Activated T-helper 2 cell treated with anti-CD3 and anti-CD28 coated beads, Interferon-gamma antibody, Interleukin-2, Interleukin-4, amounts not matched to agents 10 μg/mL and 5 μg/mL and 100 μg/mL, durations not matched to agents 14 hours and 24 hours and 36 hours (primary cell): ENCODE measurements at regions not wholly inside any gene's neighbourhood (a gene's known extent, or its start where the extent isn't known, plus 50 kb on each side); places are given as distances from the start of the nearest gene placed in this dataset.
A peak's percentile ranks its signal among the peaks of the same experiment; 100 is the strongest.

Source experiments
- DNase-seq: peaks from one replicate; pipeline ENCODE4 v3.0.0; 2021; ENCODE audit warnings: low spot score
- H3K27ac Mint-ChIP-seq: one replicate; pipeline ENCODE4 v1.8.0; 2021; ENCODE audit warnings: mixed read lengths
- H3K27me3 Mint-ChIP-seq: one replicate; pipeline ENCODE4 v1.8.0; 2021; ENCODE audit warnings: low read depth, mixed read lengths
- H3K36me3 Mint-ChIP-seq: one replicate; pipeline ENCODE4 v1.8.0; 2021; ENCODE audit warnings: low read depth, mixed read lengths
- H3K4me1 Mint-ChIP-seq: one replicate; pipeline ENCODE4 v1.8.0; 2021; ENCODE audit warnings: low read depth, mixed read lengths
- H3K4me3 Mint-ChIP-seq: one replicate; pipeline ENCODE4 v1.8.0; 2021; ENCODE audit warnings: low read depth, mild to moderate bottlenecking, moderate library complexity, mixed read lengths
- H3K9me3 Mint-ChIP-seq: one replicate; pipeline ENCODE4 v1.8.0; 2021; ENCODE audit warnings: mixed read lengths
- intact Hi-C: fragments of 100-400 bp; cut with micrococcal nuclease; formaldehyde crosslinking; loops from one replicate; pipeline ENCODE4 v1.15.1; 2023

- no peaks in the 10 kb centered on the region for H3K36me3 Mint-ChIP-seq
- H3K4me1 Mint-ChIP-seq: peaks cover 27% of the 10 kb centered on the region
- H3K4me3 Mint-ChIP-seq: no peak overlapping the region
- no peak for DNase-seq
- no peaks in the 10 kb centered on the region for H3K27me3 Mint-ChIP-seq
- intact Hi-C loops: no loop called here
- no peak overlapping the region for H3K27ac Mint-ChIP-seq
- peaks cover 6% of the 10 kb centered on the region for H3K9me3 Mint-ChIP-seq
Observed at GRCh38 chr4:122555216-122555615, 65.7 kb downstream of the IL21 start.

DNA sequence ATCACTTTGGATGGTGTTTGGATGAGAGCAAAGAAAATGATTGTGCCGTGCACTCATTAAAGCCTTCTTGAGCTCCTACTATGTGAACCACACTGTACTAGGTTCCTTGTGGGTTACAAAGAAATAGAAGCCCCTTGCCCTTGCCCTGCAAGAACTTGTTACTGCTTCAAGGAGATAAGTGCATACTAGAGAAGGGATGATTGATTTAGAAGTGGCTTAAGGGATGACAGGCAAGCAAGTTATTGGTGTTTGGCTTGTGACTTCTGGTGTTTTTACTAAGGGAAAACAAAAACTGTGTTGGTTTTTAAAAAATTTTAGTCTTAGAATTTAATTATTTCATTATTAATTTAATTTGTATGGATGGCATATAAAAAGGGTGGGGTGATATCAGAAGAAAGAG is 67.4 kb downstream of the IL21 start:
- peaks cover 3% of the 10 kb centered on the region for H3K9me3 Mint-ChIP-seq
- intact Hi-C loops: no loop called here
- H3K36me3 Mint-ChIP-seq: no peaks in the 10 kb centered on the region
- H3K4me3 Mint-ChIP-seq: no peak overlapping the region
- no peak overlapping the region for H3K27ac Mint-ChIP-seq
- H3K27me3 Mint-ChIP-seq: no peaks in the 10 kb centered on the region
- H3K4me1 Mint-ChIP-seq: peaks cover 40% of the 10 kb centered on the region
- no peak for DNase-seq

DNA sequence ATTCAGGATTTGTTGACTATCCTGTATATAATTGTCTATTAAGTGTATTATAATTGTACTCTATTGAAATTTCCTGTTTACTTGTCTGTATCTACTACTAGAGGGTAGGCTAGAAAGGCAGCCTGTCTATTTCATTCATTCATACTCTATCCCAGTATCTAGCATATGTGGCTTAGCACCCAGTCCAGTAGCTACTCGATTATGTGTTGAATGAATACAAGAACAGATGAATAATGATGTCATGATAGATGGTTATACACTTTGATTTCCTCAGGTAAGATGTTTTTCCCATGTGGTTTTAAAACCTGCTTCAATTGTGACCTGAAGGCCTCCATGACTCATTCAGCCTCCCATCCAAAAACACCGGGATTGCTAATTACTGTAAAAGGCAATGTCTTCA is 68.0 kb downstream of the IL21 start:
- peaks cover 42% of the 10 kb centered on the region for H3K4me1 Mint-ChIP-seq
- no peak overlapping the region for H3K4me3 Mint-ChIP-seq
- H3K27ac Mint-ChIP-seq: no peak overlapping the region

DNA sequence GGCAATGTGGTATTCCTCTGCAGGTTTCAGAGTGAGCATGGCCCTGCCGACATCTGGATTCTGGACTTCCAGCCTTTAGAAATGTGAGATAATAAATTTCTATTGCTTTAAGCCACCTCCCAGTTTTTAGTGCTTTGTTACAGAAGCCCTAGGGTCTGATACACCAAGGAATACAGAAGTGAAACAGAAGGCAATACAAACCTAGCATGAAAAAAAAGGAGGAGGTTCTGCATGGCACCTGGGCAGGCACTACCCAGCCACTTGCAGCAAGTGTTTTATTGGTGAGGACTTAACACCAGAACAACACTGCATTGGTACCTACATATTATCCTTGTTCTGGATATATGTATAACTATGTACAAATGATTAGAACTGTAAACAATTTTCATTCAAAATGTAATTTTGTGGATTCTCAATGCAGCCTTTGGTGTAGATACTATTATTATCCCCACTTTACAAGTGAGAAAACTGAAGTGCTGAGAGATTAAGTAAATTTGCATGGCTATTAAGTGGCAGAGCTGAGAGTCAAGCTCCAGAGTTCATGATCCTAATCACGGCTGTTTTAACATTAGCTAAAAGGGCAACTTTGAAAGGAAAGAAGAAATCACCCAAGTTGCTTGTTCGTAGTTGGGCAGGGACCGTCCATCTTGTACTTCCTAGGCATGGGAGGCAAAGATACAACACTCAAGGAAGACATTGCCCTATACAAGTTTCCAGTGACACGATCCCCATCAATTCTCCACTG is 71.8 kb downstream of the IL21 start:
- Mint-ChIP-seq H3K4me3 (peak overlapping the region; percentile 62), H3K27me3 (peaks cover 1% of the 10 kb centered on the region), H3K36me3 (no peaks in the 10 kb centered on the region), H3K4me1 (peaks cover 52% of the 10 kb centered on the region), H3K27ac (peak overlapping the region; percentile 78), H3K9me3 (peaks cover 3% of the 10 kb centered on the region)
- intact Hi-C loops: no loop called here
- DNase-seq: no peak

More for the DNA sequence above, 68.0 kb downstream of the IL21 start:
- intact Hi-C loops: no loop called here
- Mint-ChIP-seq H3K27me3 (no peaks in the 10 kb centered on the region), H3K9me3 (peaks cover 3% of the 10 kb centered on the region), H3K36me3 (no peaks in the 10 kb centered on the region)
- DNase-seq: no peak

- H3K27me3 Mint-ChIP-seq: peaks cover 1% of the 10 kb centered on the region
- H3K36me3 Mint-ChIP-seq: no peaks in the 10 kb centered on the region
- DNase-seq: no peak
- H3K4me3 Mint-ChIP-seq: peak overlapping the region; percentile 62
- no peaks in the 10 kb centered on the region for H3K9me3 Mint-ChIP-seq
- H3K27ac Mint-ChIP-seq: peak overlapping the region; percentile 78
- intact Hi-C loops: no loop called here
- peaks cover 53% of the 10 kb centered on the region for H3K4me1 Mint-ChIP-seq
Observed at GRCh38 chr4:122548452-122548851, 72.4 kb downstream of the IL21 start.

DNA sequence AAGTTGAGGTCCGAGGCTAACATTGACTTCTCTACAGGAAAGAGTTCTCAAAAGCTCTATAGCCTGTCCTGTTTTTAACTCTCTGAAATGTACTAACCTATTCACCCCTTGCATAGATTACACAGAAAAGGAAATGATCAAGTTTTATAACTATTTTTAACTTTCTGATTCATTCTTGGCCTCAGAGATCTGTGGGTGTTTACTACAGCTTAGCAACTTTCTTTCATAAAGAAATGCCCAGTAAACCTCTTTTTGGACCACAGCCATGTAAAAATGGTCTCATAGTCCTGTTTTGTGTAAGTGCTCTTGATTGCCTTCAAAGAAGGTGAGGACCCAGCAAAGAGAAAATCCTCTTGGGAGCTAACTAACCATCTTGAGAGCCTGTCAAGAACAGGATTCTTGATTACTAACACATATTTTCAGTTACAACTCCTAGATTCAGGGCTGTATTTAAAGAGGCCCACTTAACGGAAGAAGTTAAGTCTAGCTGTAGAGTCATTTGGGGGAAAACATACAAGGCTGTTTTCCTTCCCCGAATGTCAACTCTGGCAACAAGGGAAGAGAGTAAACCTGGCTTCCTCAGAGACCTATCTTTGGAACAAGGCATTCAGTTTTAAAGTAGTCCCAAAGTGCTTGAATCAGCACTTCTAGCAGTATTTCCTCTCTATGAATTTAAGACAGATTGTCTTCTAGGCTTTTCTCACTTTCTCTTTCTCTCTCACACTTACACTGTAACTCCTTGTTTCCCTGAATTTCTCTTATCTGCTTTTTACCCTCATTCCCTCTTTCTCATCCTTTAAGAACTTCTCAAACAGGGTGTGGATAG is 78.2 kb downstream of the IL21 start:
- H3K4me3 Mint-ChIP-seq: peak overlapping the region; percentile 53
- H3K4me1 Mint-ChIP-seq: peaks cover 74% of the 10 kb centered on the region
- peaks cover 1% of the 10 kb centered on the region for H3K27me3 Mint-ChIP-seq
- peak overlapping the region; percentile 87 for H3K27ac Mint-ChIP-seq
- intact Hi-C loops: loop anchor here (1.0 to 5.0 kb wide), 4 partner anchors 34 to 380 kb away; partner anchors contain the start of gene NUDT6
- no peak for DNase-seq
- no peaks in the 10 kb centered on the region for H3K9me3 Mint-ChIP-seq
- no peaks in the 10 kb centered on the region for H3K36me3 Mint-ChIP-seq

DNA sequence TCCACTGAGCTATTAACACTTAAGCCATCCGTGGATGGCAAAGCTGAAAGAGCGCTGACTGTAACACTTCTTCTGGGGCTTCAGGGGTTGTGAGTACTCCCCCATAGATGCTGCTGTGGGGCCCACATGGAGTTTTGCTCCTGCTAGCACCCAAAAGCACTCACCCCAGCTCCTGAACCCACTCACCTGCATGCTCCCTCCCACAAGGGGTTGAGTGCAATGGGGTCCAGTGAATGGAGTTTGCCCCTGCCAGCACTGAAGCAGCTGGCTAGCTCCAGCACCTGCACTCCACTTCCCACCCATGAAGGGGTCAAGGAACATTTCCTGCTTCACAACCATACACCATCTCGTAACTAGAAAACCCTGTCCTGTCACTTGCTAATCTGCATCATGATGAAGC is 78.9 kb downstream of the IL21 start:
- Mint-ChIP-seq H3K27me3 (no peaks in the 10 kb centered on the region), H3K27ac (peak overlapping the region; percentile 87), H3K4me1 (peaks cover 73% of the 10 kb centered on the region), H3K9me3 (no peaks in the 10 kb centered on the region), H3K36me3 (no peaks in the 10 kb centered on the region), H3K4me3 (peak overlapping the region; percentile 53)
- DNase-seq: no peak
- intact Hi-C loops: loop anchor here (1.0 to 5.0 kb wide), 5 partner anchors 34 to 380 kb away; partner anchors contain the start of gene NUDT6

DNA sequence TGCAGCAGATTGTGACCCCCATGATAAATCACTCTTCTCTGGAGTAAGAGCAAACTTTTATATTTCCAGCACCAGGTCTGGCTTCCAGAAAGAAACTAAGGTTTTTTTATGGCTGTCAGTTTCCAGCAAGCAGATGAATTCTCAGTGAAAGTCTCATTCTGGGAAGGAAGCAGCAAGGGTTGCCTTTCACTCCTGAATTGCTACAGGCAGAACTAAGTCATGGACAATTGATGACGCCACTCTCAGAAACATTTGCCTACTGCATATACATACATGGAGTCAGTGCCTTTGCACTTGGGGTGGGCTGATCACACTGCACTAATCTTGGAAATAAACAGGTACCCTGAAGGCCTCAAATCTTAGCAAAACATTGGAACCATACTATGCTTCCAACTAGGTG is 80.0 kb downstream of the IL21 start:
- DNase-seq: no peak
- H3K27me3 Mint-ChIP-seq: no peaks in the 10 kb centered on the region
- intact Hi-C loops: loop anchor here (1.0 to 5.0 kb wide), 6 partner anchors 38 to 381 kb away; partner anchors contain the start of gene NUDT6
- H3K9me3 Mint-ChIP-seq: peaks cover 4% of the 10 kb centered on the region
- H3K4me1 Mint-ChIP-seq: peaks cover 76% of the 10 kb centered on the region
- no peak overlapping the region for H3K27ac Mint-ChIP-seq
- no peaks in the 10 kb centered on the region for H3K36me3 Mint-ChIP-seq
- H3K4me3 Mint-ChIP-seq: no peak overlapping the region

DNA sequence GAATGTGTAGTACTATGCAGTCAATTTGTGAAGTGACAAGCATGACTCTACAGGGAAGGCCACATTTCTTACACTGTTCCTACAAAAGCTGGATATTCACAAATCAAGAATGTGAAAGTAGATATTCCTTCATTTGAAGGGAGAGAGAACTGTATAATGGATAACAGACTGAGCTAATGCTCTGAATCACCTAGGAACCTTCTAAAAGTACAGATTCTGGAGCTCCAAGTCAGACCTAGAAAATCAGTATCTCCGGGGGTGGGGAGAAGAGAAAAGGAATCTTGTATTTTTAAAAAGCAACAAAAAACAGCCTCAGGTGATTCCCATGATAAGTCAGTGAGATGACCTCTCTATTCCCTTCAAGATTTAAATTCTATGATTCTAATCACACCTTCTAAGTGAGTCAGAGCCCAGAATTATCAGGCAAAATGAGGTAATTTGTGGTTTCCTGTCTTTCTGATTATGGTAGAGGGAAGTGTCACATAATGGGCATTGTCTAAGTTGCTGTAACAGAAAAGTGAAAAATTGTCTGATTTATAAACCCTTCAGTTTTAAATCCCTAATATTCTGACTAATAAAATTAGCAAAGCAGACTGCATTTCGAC is 80.9 kb downstream of the IL21 start:
- intact Hi-C loops: loop anchor here (1.0 to 5.0 kb wide), 6 partner anchors 37 to 382 kb away; partner anchors contain the start of gene NUDT6
- no peaks in the 10 kb centered on the region for H3K27me3 Mint-ChIP-seq
- H3K4me1 Mint-ChIP-seq: peaks cover 74% of the 10 kb centered on the region
- no peak for DNase-seq
- H3K27ac Mint-ChIP-seq: peak overlapping the region; percentile 71
- H3K9me3 Mint-ChIP-seq: peaks cover 12% of the 10 kb centered on the region
- no peaks in the 10 kb centered on the region for H3K36me3 Mint-ChIP-seq
- H3K4me3 Mint-ChIP-seq: no peak overlapping the region

DNA sequence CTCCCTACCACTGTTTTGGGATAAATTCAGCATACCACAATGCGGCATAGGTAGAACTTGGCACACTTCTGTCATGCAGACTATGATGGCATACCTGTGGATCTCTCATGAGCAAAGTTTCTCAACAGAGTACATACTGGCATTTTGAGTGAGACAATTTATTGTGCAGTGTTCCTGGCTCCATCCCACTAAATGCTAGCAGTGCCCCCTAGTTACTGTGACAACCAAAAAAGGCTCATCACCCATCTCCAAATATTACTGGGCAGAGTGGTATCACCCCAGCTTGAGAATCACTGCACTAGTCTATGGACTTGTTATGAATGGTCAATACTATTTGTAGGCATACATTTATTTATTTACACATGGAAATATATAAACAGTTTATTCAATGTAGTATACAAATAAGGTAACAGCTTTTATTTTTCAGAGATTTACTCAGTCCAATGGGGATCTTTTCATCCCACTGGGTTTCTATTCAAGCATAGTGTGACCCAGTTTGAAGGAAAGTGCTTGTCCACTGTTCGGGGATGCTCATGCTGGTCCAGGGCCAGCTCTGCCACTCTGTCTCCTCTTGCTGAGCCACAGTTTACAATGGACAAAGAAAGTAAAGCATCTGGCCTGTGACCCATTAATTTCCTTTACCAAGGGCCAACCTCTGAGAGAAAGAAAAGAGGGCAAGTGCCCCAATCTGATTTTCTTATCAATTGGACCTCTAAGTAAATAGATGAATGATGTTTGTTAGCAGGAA is 81.0 kb upstream of the IL2 start:
- intact Hi-C loops: no loop called here
- no peak overlapping the region for H3K4me3 Mint-ChIP-seq
- peaks cover 61% of the 10 kb centered on the region for H3K4me1 Mint-ChIP-seq
- peak overlapping the region; percentile 57 for H3K27ac Mint-ChIP-seq
- DNase-seq: no peak
- H3K27me3 Mint-ChIP-seq: no peaks in the 10 kb centered on the region
- peaks cover 20% of the 10 kb centered on the region for H3K9me3 Mint-ChIP-seq
- peaks cover 5% of the 10 kb centered on the region for H3K36me3 Mint-ChIP-seq

GRCh38 chr4:122536001-122536400 is 79.5 kb upstream of the IL2 start:
- no peak for DNase-seq
- intact Hi-C loops: no loop called here
- no peaks in the 10 kb centered on the region for H3K27me3 Mint-ChIP-seq
- no peak overlapping the region for H3K4me3 Mint-ChIP-seq
- H3K36me3 Mint-ChIP-seq: peaks cover 5% of the 10 kb centered on the region
- peaks cover 45% of the 10 kb centered on the region for H3K4me1 Mint-ChIP-seq
- H3K27ac Mint-ChIP-seq: no peak overlapping the region
- peaks cover 20% of the 10 kb centered on the region for H3K9me3 Mint-ChIP-seq

GRCh38 chr4:122534776-122535175 is 78.3 kb upstream of the IL2 start:
- Mint-ChIP-seq H3K4me1 (peaks cover 33% of the 10 kb centered on the region), H3K9me3 (peaks cover 20% of the 10 kb centered on the region), H3K27ac (no peak overlapping the region), H3K36me3 (peaks cover 5% of the 10 kb centered on the region), H3K4me3 (no peak overlapping the region), H3K27me3 (no peaks in the 10 kb centered on the region)
- DNase-seq: no peak
- intact Hi-C loops: no loop called here
